ENCODE measurements at regions not wholly inside any gene's neighbourhood (a gene's known extent, or its start where the extent isn't known, plus 50 kb on each side); places are given as distances from the start of the nearest gene placed in this dataset.

DNA sequence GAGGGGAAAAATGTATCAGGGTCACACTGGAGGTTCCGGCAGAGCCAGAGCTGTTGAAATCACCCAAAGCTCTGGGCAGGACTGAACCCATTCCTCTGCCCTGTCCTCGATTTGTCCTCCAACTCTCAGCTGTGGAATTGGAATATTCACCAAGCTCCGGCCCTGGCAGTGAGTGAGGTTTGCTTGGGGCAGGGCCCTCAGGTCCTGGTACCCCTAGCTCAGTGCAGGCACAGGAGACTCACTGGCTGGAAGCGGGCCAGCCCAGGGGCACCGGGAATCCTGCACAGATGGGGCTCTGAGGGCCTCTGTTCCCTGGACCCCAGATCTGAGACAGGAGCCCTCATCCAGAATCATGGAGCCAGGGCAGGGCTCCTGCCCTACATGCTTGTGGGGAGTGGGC lies 1322.3 kb downstream of the UQCRFS1 start:
- TF ChIP-seq POLR2A (IDR thresholded peaks at IDR 0.05), result no peak
- TF ChIP-seq, protein P1, sequence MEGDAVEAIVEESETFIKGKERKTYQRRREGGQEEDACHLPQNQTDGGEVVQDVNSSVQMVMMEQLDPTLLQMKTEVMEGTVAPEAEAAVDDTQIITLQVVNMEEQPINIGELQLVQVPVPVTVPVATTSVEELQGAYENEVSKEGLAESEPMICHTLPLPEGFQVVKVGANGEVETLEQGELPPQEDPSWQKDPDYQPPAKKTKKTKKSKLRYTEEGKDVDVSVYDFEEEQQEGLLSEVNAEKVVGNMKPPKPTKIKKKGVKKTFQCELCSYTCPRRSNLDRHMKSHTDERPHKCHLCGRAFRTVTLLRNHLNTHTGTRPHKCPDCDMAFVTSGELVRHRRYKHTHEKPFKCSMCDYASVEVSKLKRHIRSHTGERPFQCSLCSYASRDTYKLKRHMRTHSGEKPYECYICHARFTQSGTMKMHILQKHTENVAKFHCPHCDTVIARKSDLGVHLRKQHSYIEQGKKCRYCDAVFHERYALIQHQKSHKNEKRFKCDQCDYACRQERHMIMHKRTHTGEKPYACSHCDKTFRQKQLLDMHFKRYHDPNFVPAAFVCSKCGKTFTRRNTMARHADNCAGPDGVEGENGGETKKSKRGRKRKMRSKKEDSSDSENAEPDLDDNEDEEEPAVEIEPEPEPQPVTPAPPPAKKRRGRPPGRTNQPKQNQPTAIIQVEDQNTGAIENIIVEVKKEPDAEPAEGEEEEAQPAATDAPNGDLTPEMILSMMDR (IDR thresholded peaks at IDR 0.05), result no peak
- no peak for TF ChIP-seq POLR2AphosphoS5 (IDR thresholded peaks at IDR 0.05)
